HG02840 (cell line): ENCODE measurements at regions not wholly inside any gene's neighbourhood (a gene's known extent, or its start where the extent isn't known, plus 50 kb on each side); places are given as distances from the start of the nearest gene placed in this dataset.

Experiments used
- ATAC-seq: cut with Tn5 transposase; IDR thresholded peaks from one replicate; pipeline ENCODE4 v1.9.1; 2021; ENCODE audit warnings: mild to moderate bottlenecking, moderate library complexity, moderate number of reproducible peaks; ENCODE audit not compliant: unreplicated experiment, low FRiP score

GRCh38 chr2:129780316-129781270 is 198.9 kb upstream of the RAB6C start:
- ATAC-seq = no peak

- no peak for ATAC-seq
Measured at GRCh38 chr2:129781749-129782632, 197.5 kb upstream of the RAB6C start.

GRCh38 chr2:129782633-129782990 is 196.9 kb upstream of the RAB6C start:
- no peak for ATAC-seq

- ATAC-seq = no peak
Measured at GRCh38 chr2:129784486-129784885, 195.0 kb upstream of the RAB6C start.

GRCh38 chr2:129791712-129792111 is 187.8 kb upstream of the RAB6C start:
- ATAC-seq = no peak

- no peak for ATAC-seq
Measured at GRCh38 chr2:129793431-129793902, 186.0 kb upstream of the RAB6C start.

- ATAC-seq = no peak
Measured at GRCh38 chr2:129794116-129794515, 185.3 kb upstream of the RAB6C start.

- ATAC-seq = no peak
Measured at GRCh38 chr2:129794540-129794939, 184.9 kb upstream of the RAB6C start.

- no peak for ATAC-seq
Measured at GRCh38 chr2:129796225-129796624, 183.2 kb upstream of the RAB6C start.

- ATAC-seq = no peak
Measured at GRCh38 chr2:129796801-129797488, 182.5 kb upstream of the RAB6C start.

GRCh38 chr2:129797489-129798300 is 181.8 kb upstream of the RAB6C start:
- ATAC-seq = no peak

GRCh38 chr2:129798301-129798581 is 181.2 kb upstream of the RAB6C start:
- ATAC-seq = no peak

- ATAC-seq = no peak
Measured at GRCh38 chr2:129798626-129799025, 180.8 kb upstream of the RAB6C start.

GRCh38 chr2:129799036-129799958 is 180.2 kb upstream of the RAB6C start:
- no peak for ATAC-seq

- ATAC-seq = no peak
Measured at GRCh38 chr2:129800285-129800684, 179.2 kb upstream of the RAB6C start.

- no peak for ATAC-seq
Measured at GRCh38 chr2:129800686-129801085, 178.8 kb upstream of the RAB6C start.

GRCh38 chr2:129801575-129801974 is 177.9 kb upstream of the RAB6C start:
- ATAC-seq = no peak

GRCh38 chr2:129802290-129802689 is 177.2 kb upstream of the RAB6C start:
- no peak for ATAC-seq

GRCh38 chr2:129803032-129803431 is 176.4 kb upstream of the RAB6C start:
- no peak for ATAC-seq
